Progenitor cell of endocrine pancreas (in vitro differentiated cells): ENCODE measurements at regions not wholly inside any gene's neighbourhood (a gene's known extent, or its start where the extent isn't known, plus 50 kb on each side); places are given as distances from the start of the nearest gene placed in this dataset.

ENCODE experiments used
- DNase-seq: peaks from one replicate; pipeline ENCODE4 v3.0.0; 2021; ENCODE audit warnings: low spot score; ENCODE audit not compliant: unreplicated experiment
- H3K27ac Mint-ChIP-seq: 2 replicates; pipeline ENCODE4 v1.8.0; 2021; ENCODE audit warnings: mild to moderate bottlenecking, moderate library complexity, mixed read lengths
- H3K27me3 Mint-ChIP-seq: 2 replicates; pipeline ENCODE4 v1.8.0; 2021; ENCODE audit warnings: mixed read lengths
- H3K36me3 Mint-ChIP-seq: 2 replicates; pipeline ENCODE4 v1.8.0; 2022; ENCODE audit warnings: mixed read lengths; ENCODE audit not compliant: insufficient read depth
- H3K4me1 Mint-ChIP-seq: 2 replicates; pipeline ENCODE4 v1.8.0; 2021; ENCODE audit warnings: low read depth, mixed read lengths
- H3K4me3 Mint-ChIP-seq: 2 replicates; pipeline ENCODE4 v1.8.0; 2021; ENCODE audit warnings: low read depth, mild to moderate bottlenecking, moderate library complexity, mixed read lengths
- H3K9me3 Mint-ChIP-seq: 2 replicates; pipeline ENCODE4 v1.8.0; 2021; ENCODE audit warnings: low read depth, mixed read lengths
- TF ChIP-seq, protein P1 (sequence below): fragments of 200-600 bp; sonication (generic); IDR thresholded peaks from one replicate; pipeline ENCODE4 v1.5.0; 2021; ENCODE audit warnings: antibody characterized with exemption, mild to moderate bottlenecking; ENCODE audit not compliant: unreplicated experiment

DNA sequence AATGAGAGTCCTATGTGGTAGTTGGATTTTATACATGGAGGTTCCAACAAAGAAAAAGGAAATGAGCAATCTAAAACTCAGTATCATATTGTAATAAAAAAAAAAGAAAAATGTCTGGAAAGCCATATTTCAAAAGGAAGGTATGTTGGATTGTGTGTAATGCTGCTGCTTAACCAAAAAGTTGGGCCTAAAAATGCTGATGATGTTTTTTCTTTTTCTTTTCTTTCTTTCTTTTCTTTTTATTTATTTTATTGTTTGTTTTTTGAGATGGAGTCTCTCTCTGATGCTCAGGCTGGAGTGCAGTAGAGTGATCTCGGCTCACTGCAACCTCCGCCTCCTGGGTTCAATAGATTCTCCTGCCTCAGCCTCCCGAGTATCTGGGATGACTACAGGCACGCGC is 1424.0 kb upstream of the CDH6 start:
- Mint-ChIP-seq H3K4me1 (no peaks in the 10 kb centered on the region), H3K9me3 (no peaks in the 10 kb centered on the region), H3K36me3 (no peaks in the 10 kb centered on the region), H3K4me3 (no peak overlapping the region), H3K27me3 (no peaks in the 10 kb centered on the region), H3K27ac (no peak overlapping the region)
- TF ChIP-seq, protein P1, sequence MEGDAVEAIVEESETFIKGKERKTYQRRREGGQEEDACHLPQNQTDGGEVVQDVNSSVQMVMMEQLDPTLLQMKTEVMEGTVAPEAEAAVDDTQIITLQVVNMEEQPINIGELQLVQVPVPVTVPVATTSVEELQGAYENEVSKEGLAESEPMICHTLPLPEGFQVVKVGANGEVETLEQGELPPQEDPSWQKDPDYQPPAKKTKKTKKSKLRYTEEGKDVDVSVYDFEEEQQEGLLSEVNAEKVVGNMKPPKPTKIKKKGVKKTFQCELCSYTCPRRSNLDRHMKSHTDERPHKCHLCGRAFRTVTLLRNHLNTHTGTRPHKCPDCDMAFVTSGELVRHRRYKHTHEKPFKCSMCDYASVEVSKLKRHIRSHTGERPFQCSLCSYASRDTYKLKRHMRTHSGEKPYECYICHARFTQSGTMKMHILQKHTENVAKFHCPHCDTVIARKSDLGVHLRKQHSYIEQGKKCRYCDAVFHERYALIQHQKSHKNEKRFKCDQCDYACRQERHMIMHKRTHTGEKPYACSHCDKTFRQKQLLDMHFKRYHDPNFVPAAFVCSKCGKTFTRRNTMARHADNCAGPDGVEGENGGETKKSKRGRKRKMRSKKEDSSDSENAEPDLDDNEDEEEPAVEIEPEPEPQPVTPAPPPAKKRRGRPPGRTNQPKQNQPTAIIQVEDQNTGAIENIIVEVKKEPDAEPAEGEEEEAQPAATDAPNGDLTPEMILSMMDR = no peak
- DNase-seq = no peak

DNA sequence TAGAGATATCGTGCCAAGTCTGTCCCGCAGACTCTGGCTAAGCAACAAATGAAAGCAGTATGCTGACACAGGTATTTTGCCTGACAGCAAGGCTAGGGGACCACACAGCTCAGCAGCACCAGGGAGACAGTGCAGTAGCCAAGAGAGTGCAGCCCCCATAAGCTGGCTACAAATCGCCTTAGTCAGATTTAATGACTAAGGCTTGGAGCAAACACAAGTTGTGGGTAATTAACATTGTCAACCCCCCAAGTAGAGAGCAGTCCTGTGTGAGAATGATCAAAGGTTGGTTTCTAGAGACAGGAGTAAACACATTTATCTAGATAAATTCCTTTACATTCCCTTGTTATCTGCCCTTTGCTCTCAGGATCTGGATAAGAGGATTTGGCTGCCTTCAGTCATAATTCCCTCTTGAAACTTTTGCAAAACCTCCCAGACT is 1434.5 kb upstream of the CDH6 start:
- Mint-ChIP-seq H3K27me3 (no peaks in the 10 kb centered on the region), H3K9me3 (peaks cover 22% of the 10 kb centered on the region), H3K27ac (peak overlapping the region; percentile 89), H3K4me1 (peaks cover 9% of the 10 kb centered on the region), H3K36me3 (peaks cover 2% of the 10 kb centered on the region), H3K4me3 (no peak overlapping the region)
- TF ChIP-seq, protein P1 = no peak
- peak; percentile 16 for DNase-seq

DNA sequence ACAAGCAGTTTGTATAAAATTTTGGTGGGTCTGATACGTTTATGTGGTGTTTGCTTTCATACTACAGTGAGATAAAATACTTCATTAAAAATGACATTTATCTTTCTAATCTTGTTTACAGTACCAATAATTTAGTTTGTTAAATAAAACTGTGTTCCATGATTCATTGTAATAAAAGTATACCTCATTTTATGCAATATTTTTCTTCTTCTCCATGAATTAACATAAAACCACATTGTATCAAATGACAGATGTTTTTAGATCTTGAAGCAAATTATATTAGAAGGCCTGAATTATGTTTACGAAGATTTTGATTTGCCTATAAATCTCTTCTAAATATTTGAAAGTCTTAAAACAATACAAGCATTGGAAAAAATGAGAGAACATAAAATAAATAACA is 1443.0 kb upstream of the CDH6 start:
- H3K4me1 Mint-ChIP-seq = no peaks in the 10 kb centered on the region
- peaks cover 2% of the 10 kb centered on the region for H3K36me3 Mint-ChIP-seq
- TF ChIP-seq, protein P1 = no peak
- no peak for DNase-seq
- no peak overlapping the region for H3K27ac Mint-ChIP-seq
- peaks cover 13% of the 10 kb centered on the region for H3K9me3 Mint-ChIP-seq
- no peaks in the 10 kb centered on the region for H3K27me3 Mint-ChIP-seq
- no peak overlapping the region for H3K4me3 Mint-ChIP-seq

DNA sequence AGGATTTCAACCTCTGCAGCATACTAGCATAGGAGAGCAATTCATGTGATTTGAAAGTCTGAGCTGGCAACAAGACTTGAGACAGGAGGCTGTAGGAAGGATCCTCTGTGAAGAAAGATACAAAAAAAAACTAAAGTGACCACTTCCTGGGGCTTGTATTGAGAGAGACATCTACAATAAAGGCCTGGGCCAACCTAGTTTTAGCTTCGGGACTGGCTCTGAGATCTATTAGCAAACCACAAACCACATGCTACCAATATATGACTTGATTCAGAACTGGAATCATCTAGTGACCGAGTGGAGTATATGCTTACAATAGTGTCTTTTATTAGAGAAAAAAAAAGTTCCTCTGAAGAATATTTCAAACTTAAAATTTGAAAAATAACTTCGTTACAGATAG is 1448.9 kb upstream of the CDH6 start:
- Mint-ChIP-seq H3K9me3 (no peaks in the 10 kb centered on the region), H3K36me3 (no peaks in the 10 kb centered on the region), H3K27me3 (no peaks in the 10 kb centered on the region), H3K4me1 (no peaks in the 10 kb centered on the region), H3K4me3 (no peak overlapping the region), H3K27ac (no peak overlapping the region)
- no peak for DNase-seq
- TF ChIP-seq, protein P1 = no peak

DNA sequence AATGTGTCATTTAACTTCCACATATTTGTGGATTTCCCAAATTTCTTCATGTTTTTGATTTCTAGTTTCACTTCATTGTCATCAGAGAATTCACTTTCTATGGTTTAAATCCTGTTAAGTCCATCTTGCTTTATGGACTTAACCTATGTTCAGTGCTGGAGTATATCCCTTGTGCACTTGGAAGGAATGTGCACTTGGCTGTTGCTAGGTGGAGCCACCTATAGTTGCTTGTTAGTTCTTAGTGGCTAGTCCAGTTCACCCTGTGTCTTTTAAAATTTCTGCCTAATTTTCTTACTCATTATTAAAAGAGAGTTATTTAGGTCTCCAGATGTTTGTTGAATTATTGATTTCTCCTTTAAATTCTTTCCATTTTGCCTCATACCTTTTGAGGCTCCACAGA is 1472.5 kb upstream of the CDH6 start:
- H3K27ac Mint-ChIP-seq = no peak overlapping the region
- no peaks in the 10 kb centered on the region for H3K36me3 Mint-ChIP-seq
- H3K4me3 Mint-ChIP-seq = no peak overlapping the region
- peaks cover 2% of the 10 kb centered on the region for H3K4me1 Mint-ChIP-seq
- TF ChIP-seq, protein P1 = peak; percentile 11
- DNase-seq = no peak
- H3K27me3 Mint-ChIP-seq = no peaks in the 10 kb centered on the region
- H3K9me3 Mint-ChIP-seq = no peaks in the 10 kb centered on the region

DNA sequence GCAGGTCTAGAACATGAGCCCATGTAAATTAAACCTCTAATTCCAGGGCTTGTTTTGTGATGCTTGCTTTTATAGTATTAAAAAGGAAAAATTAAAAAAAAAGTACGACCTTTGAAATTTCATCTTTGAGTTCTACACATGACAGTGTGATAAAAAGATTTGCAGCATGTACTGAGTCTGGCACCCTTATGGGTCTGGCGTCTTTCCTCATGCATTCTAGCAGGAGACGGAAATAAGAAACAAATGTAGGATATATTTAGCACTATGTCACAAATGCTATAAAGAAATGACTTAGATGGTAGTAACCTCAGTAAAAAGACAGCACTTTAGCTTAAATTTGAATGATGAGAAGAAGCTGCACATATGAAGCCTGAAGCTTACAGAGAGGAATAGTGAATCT is 1474.3 kb upstream of the CDH6 start:
- no peak for DNase-seq
- H3K4me1 Mint-ChIP-seq = peaks cover 2% of the 10 kb centered on the region
- H3K4me3 Mint-ChIP-seq = no peak overlapping the region
- no peaks in the 10 kb centered on the region for H3K9me3 Mint-ChIP-seq
- no peaks in the 10 kb centered on the region for H3K27me3 Mint-ChIP-seq
- no peaks in the 10 kb centered on the region for H3K36me3 Mint-ChIP-seq
- no peak overlapping the region for H3K27ac Mint-ChIP-seq
- TF ChIP-seq, protein P1 = no peak
